ENCODE measurements at regions not wholly inside any gene's neighbourhood (a gene's known extent, or its start where the extent isn't known, plus 50 kb on each side); places are given as distances from the start of the nearest gene placed in this dataset.

DNA sequence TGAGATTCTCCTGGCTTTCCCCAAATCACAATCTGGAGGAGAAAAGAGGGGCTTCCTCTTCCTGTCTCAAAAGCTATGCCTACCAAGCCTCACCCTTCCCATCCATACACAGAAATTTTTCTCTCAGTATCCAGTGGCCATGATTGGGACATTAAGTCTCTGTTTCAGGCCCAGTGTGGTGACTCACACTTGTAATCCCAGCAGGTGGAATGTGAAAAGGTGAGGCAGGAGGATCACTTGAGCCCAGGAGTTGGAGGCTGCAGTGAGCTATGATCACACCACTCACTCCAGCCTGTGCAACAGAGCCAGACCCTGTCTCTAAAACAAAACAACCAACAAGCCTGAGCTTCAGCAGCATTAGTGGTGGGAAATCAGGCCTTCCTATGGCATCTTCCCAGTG lies 210.0 kb downstream of the OGFRL1 start:
- Histone ChIP-seq H2BK12ac (ENCODE audit: low read length) (no peak overlapping the region), H3K9ac (ENCODE audit: low read depth, low read length, poor library complexity) (no peak overlapping the region), H3K4me3 (ENCODE audit: low read length in 2 of 2) (no peak overlapping the region), H3K9me3 (replicated peaks in 1 of 2; ENCODE audit: control insufficient read depth in 2 of 2, insufficient read depth in 1 of 2, low read depth in 1 of 2, low read length in 2 of 2) (no peaks in the 10 kb centered on the region), H3K36me3 (replicated peaks in 1 of 2; ENCODE audit: control insufficient read depth in 2 of 2, insufficient read depth in 2 of 2, low read length in 2 of 2) (no peaks in the 10 kb centered on the region), H3K79me1 (ENCODE audit: low read depth, low read length) (no peaks in the 10 kb centered on the region), H4K91ac (ENCODE audit: low read depth, low read length, poor library complexity) (no peak overlapping the region), H3K14ac (ENCODE audit: low read length) (no peak overlapping the region), H3K27me3 (ENCODE audit: control insufficient read depth in 3 of 3, insufficient read depth in 3 of 3, low read depth in 1 of 3, low read length in 3 of 3) (no peaks in the 10 kb centered on the region), H2BK120ac (ENCODE audit: low read depth, low read length) (no peak overlapping the region), H3K23ac (ENCODE audit: low read depth, low read length, poor library complexity) (no peak overlapping the region), H2BK5ac (ENCODE audit: low read length) (no peak overlapping the region), H3K4me1 (ENCODE audit: control insufficient read depth in 2 of 2, insufficient read depth in 1 of 2, low read depth in 1 of 2, low read length in 2 of 2) (no peaks in the 10 kb centered on the region), H3K18ac (ENCODE audit: low read length) (no peak overlapping the region), H3K4me2 (ENCODE audit: insufficient read depth, low read length, poor library complexity, severe bottlenecking) (no peak overlapping the region), H2BK15ac (ENCODE audit: low read length) (no peak overlapping the region), H3K27ac (replicated peaks; ENCODE audit: low read length) (no peak overlapping the region), H3K4ac (ENCODE audit: low read length) (no peak overlapping the region), H2AK5ac (ENCODE audit: low read depth, low read length) (no peak overlapping the region), H2AFZ (ENCODE audit: low read length) (no peak overlapping the region), H4K8ac (ENCODE audit: low read depth, low read length) (no peak overlapping the region)
- no peak for DNase-seq (ENCODE audit: low spot score)

- Histone ChIP-seq H3K36me3 (replicated peaks in 1 of 2; ENCODE audit: control insufficient read depth in 2 of 2, insufficient read depth in 2 of 2, low read length in 2 of 2) (no peaks in the 10 kb centered on the region), H2AFZ (ENCODE audit: low read length) (no peak overlapping the region), H3K14ac (ENCODE audit: low read length) (no peak overlapping the region), H2AK5ac (ENCODE audit: low read depth, low read length) (no peak overlapping the region), H3K9me3 (replicated peaks in 1 of 2; ENCODE audit: control insufficient read depth in 2 of 2, insufficient read depth in 1 of 2, low read depth in 1 of 2, low read length in 2 of 2) (no peaks in the 10 kb centered on the region), H3K27ac (replicated peaks; ENCODE audit: low read length) (no peak overlapping the region), H2BK120ac (ENCODE audit: low read depth, low read length) (no peak overlapping the region), H3K9ac (ENCODE audit: low read depth, low read length, poor library complexity) (no peak overlapping the region), H3K27me3 (ENCODE audit: control insufficient read depth in 3 of 3, insufficient read depth in 3 of 3, low read depth in 1 of 3, low read length in 3 of 3) (no peaks in the 10 kb centered on the region), H3K23ac (ENCODE audit: low read depth, low read length, poor library complexity) (no peak overlapping the region), H3K4ac (ENCODE audit: low read length) (no peak overlapping the region), H2BK15ac (ENCODE audit: low read length) (no peak overlapping the region), H4K8ac (ENCODE audit: low read depth, low read length) (no peak overlapping the region), H3K18ac (ENCODE audit: low read length) (no peak overlapping the region), H2BK12ac (ENCODE audit: low read length) (no peak overlapping the region), H3K4me2 (ENCODE audit: insufficient read depth, low read length, poor library complexity, severe bottlenecking) (no peak overlapping the region), H3K79me1 (ENCODE audit: low read depth, low read length) (no peaks in the 10 kb centered on the region), H3K4me1 (ENCODE audit: control insufficient read depth in 2 of 2, insufficient read depth in 1 of 2, low read depth in 1 of 2, low read length in 2 of 2) (no peaks in the 10 kb centered on the region), H4K91ac (ENCODE audit: low read depth, low read length, poor library complexity) (no peak overlapping the region), H3K4me3 (ENCODE audit: low read length in 2 of 2) (no peak overlapping the region), H2BK5ac (ENCODE audit: low read length) (no peak overlapping the region)
- no peak for DNase-seq (ENCODE audit: low spot score)
- no CpG with 5 or more reads among the region's 2 CpGs for WGBS, 2 donors (ENCODE audit: extremely low coverage in 2 of 2, insufficient read length in 2 of 2, insufficient replicate concordance in 1 of 2)
These were observed 211.1 kb downstream of the OGFRL1 start for GRCh38 chr6:71499667-71500066.

- WGBS, 2 donors (ENCODE audit: extremely low coverage in 2 of 2, insufficient read length in 2 of 2, insufficient replicate concordance in 1 of 2), result no CpG with 5 or more reads among the region's 2 CpGs
- H3K4ac ChIP-seq (ENCODE audit: low read length), result no peak overlapping the region
- H2BK15ac ChIP-seq (ENCODE audit: low read length), result no peak overlapping the region
- no peak overlapping the region for H3K4me2 ChIP-seq (ENCODE audit: insufficient read depth, low read length, poor library complexity, severe bottlenecking)
- H3K79me1 ChIP-seq (ENCODE audit: low read depth, low read length), result no peaks in the 10 kb centered on the region
- no peak overlapping the region for H3K23ac ChIP-seq (ENCODE audit: low read depth, low read length, poor library complexity)
- H3K4me3 ChIP-seq (ENCODE audit: low read length in 2 of 2), result no peak overlapping the region
- no peak overlapping the region for H4K91ac ChIP-seq (ENCODE audit: low read depth, low read length, poor library complexity)
- no peak overlapping the region for H3K27ac ChIP-seq (replicated peaks; ENCODE audit: low read length)
- H3K36me3 ChIP-seq (replicated peaks in 1 of 2; ENCODE audit: control insufficient read depth in 2 of 2, insufficient read depth in 2 of 2, low read length in 2 of 2), result no peaks in the 10 kb centered on the region
- no peak overlapping the region for H3K18ac ChIP-seq (ENCODE audit: low read length)
- H2BK120ac ChIP-seq (ENCODE audit: low read depth, low read length), result no peak overlapping the region
- H4K8ac ChIP-seq (ENCODE audit: low read depth, low read length), result no peak overlapping the region
- H3K14ac ChIP-seq (ENCODE audit: low read length), result no peak overlapping the region
- no peak overlapping the region for H2BK5ac ChIP-seq (ENCODE audit: low read length)
- DNase-seq (ENCODE audit: low spot score), result no peak
- H3K27me3 ChIP-seq (ENCODE audit: control insufficient read depth in 3 of 3, insufficient read depth in 3 of 3, low read depth in 1 of 3, low read length in 3 of 3), result no peaks in the 10 kb centered on the region
- no peak overlapping the region for H3K9ac ChIP-seq (ENCODE audit: low read depth, low read length, poor library complexity)
- no peak overlapping the region for H2AK5ac ChIP-seq (ENCODE audit: low read depth, low read length)
- H3K4me1 ChIP-seq (ENCODE audit: control insufficient read depth in 2 of 2, insufficient read depth in 1 of 2, low read depth in 1 of 2, low read length in 2 of 2), result peaks cover 0 to 4% of the 10 kb centered on the region in 2 donors
- H2BK12ac ChIP-seq (ENCODE audit: low read length), result no peak overlapping the region
- H2AFZ ChIP-seq (ENCODE audit: low read length), result no peak overlapping the region
- H3K9me3 ChIP-seq (replicated peaks in 1 of 2; ENCODE audit: control insufficient read depth in 2 of 2, insufficient read depth in 1 of 2, low read depth in 1 of 2, low read length in 2 of 2), result no peaks in the 10 kb centered on the region
These were observed 213.6 kb downstream of the OGFRL1 start for GRCh38 chr6:71502168-71502567.

- H3K36me3 ChIP-seq (replicated peaks in 1 of 2; ENCODE audit: control insufficient read depth in 2 of 2, insufficient read depth in 2 of 2, low read length in 2 of 2), result no peaks in the 10 kb centered on the region
- no peak overlapping the region for H2BK12ac ChIP-seq (ENCODE audit: low read length)
- no peak overlapping the region for H4K91ac ChIP-seq (ENCODE audit: low read depth, low read length, poor library complexity)
- peaks cover 0 to 7% of the 10 kb centered on the region in 2 donors for H3K4me1 ChIP-seq (ENCODE audit: control insufficient read depth in 2 of 2, insufficient read depth in 1 of 2, low read depth in 1 of 2, low read length in 2 of 2)
- WGBS, 2 donors (ENCODE audit: extremely low coverage in 2 of 2, insufficient read length in 2 of 2, insufficient replicate concordance in 1 of 2), result no CpG with 5 or more reads among the region's 3 CpGs
- H3K4me3 ChIP-seq (ENCODE audit: low read length in 2 of 2), result no peak overlapping the region
- no peak overlapping the region for H3K23ac ChIP-seq (ENCODE audit: low read depth, low read length, poor library complexity)
- no peak overlapping the region for H3K4me2 ChIP-seq (ENCODE audit: insufficient read depth, low read length, poor library complexity, severe bottlenecking)
- no peak overlapping the region for H3K4ac ChIP-seq (ENCODE audit: low read length)
- H2BK5ac ChIP-seq (ENCODE audit: low read length), result no peak overlapping the region
- no peak overlapping the region for H2BK15ac ChIP-seq (ENCODE audit: low read length)
- no peak overlapping the region for H3K27ac ChIP-seq (replicated peaks; ENCODE audit: low read length)
- H3K79me1 ChIP-seq (ENCODE audit: low read depth, low read length), result no peaks in the 10 kb centered on the region
- H3K9me3 ChIP-seq (replicated peaks in 1 of 2; ENCODE audit: control insufficient read depth in 2 of 2, insufficient read depth in 1 of 2, low read depth in 1 of 2, low read length in 2 of 2), result no peaks in the 10 kb centered on the region
- H2AFZ ChIP-seq (ENCODE audit: low read length), result no peak overlapping the region
- H2AK5ac ChIP-seq (ENCODE audit: low read depth, low read length), result no peak overlapping the region
- H3K9ac ChIP-seq (ENCODE audit: low read depth, low read length, poor library complexity), result no peak overlapping the region
- H3K18ac ChIP-seq (ENCODE audit: low read length), result no peak overlapping the region
- no peak for DNase-seq (ENCODE audit: low spot score)
- no peak overlapping the region for H4K8ac ChIP-seq (ENCODE audit: low read depth, low read length)
- H3K14ac ChIP-seq (ENCODE audit: low read length), result no peak overlapping the region
- H3K27me3 ChIP-seq (ENCODE audit: control insufficient read depth in 3 of 3, insufficient read depth in 3 of 3, low read depth in 1 of 3, low read length in 3 of 3), result no peaks in the 10 kb centered on the region
- H2BK120ac ChIP-seq (ENCODE audit: low read depth, low read length), result no peak overlapping the region
These were observed 214.3 kb downstream of the OGFRL1 start for GRCh38 chr6:71502956-71503355.
